ENCODE measurements at regions not wholly inside any gene's neighbourhood (a gene's known extent, or its start where the extent isn't known, plus 50 kb on each side); places are given as distances from the start of the nearest gene placed in this dataset.
"Not testable (repeated sequence)": the region's sequence is repeated elsewhere in the genome, so short reads cannot be mapped to it uniquely, and the experiment has no call there.

GRCh38 chr2:160583813-160584537, 90.4 kb upstream of the RBMS1 start:
- no peak for FAIRE-seq
- TF ChIP-seq, protein P1, sequence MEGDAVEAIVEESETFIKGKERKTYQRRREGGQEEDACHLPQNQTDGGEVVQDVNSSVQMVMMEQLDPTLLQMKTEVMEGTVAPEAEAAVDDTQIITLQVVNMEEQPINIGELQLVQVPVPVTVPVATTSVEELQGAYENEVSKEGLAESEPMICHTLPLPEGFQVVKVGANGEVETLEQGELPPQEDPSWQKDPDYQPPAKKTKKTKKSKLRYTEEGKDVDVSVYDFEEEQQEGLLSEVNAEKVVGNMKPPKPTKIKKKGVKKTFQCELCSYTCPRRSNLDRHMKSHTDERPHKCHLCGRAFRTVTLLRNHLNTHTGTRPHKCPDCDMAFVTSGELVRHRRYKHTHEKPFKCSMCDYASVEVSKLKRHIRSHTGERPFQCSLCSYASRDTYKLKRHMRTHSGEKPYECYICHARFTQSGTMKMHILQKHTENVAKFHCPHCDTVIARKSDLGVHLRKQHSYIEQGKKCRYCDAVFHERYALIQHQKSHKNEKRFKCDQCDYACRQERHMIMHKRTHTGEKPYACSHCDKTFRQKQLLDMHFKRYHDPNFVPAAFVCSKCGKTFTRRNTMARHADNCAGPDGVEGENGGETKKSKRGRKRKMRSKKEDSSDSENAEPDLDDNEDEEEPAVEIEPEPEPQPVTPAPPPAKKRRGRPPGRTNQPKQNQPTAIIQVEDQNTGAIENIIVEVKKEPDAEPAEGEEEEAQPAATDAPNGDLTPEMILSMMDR (IDR thresholded peaks at IDR 0.05; ENCODE audit: insufficient read depth, missing control alignments): no peak
- no peak for DNase-seq (ENCODE audit: insufficient read length, low spot score)

DNA sequence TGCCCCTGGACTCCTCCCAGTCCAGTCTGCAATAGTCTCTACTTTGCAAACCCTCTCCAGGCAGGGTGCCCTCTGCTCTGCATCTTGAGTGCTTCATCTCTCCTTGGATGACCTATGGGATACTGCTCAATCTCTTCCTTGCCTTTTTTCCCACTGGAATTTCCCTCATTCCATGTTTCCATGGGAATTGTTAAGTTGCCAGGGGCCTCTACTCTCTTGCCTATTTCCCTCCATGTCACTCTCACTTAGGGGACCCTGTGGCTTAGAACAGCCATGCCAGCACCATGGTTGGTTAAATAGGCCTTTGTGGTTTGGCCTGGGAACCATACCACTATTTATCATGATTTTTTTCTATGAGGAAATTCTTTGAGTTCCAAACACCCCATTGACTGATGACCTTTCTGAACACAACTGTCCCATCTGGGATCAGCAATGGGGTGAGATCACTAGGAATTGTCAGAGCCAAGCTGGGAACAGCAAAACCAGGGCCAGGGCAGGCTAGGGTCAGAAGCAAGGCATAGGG, 91.4 kb upstream of the RBMS1 start:
- no peak for FAIRE-seq
- no peak for DNase-seq (ENCODE audit: insufficient read length, low spot score)
- TF ChIP-seq, protein P1 (IDR thresholded peaks at IDR 0.05; ENCODE audit: insufficient read depth, missing control alignments): no peak

GRCh38 chr2:160590664-160591063, 97.1 kb upstream of the RBMS1 start:
- FAIRE-seq (no peak), DNase-seq (ENCODE audit: insufficient read length, low spot score) (no peak)
- TF ChIP-seq, protein P1 (IDR thresholded peaks at IDR 0.05; ENCODE audit: insufficient read depth, missing control alignments): no peak

GRCh38 chr2:160592401-160592800, 98.8 kb upstream of the RBMS1 start:
- TF ChIP-seq, protein P1 (IDR thresholded peaks at IDR 0.05; ENCODE audit: insufficient read depth, missing control alignments): no peak
- DNase-seq (ENCODE audit: insufficient read length, low spot score) (no peak), FAIRE-seq (no peak)

GRCh38 chr2:160592993-160593392, 99.4 kb upstream of the RBMS1 start:
- no peak for FAIRE-seq
- DNase-seq (ENCODE audit: insufficient read length, low spot score): no peak
- TF ChIP-seq, protein P1 (IDR thresholded peaks at IDR 0.05; ENCODE audit: insufficient read depth, missing control alignments): no peak

DNA sequence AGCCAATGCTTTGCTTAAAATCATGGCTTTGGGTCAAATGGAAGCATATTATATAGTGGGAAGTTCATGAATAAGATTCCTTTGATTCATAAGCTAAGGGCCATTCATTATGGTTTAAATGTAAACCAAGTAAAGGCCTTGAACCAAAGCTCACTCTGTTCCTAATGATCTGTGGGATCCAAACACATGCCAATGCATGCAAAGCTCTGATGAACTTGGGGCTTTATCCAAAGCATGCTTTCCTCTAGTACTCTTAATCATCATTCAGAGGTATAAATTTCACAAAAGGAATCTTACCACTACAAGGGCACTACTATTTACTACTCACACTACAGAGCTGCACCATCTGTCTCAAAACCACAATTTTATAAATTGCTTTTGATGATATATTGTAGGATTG, 102.8 kb upstream of the RBMS1 start:
- no peak for FAIRE-seq
- DNase-seq (ENCODE audit: insufficient read length, low spot score): no peak
- TF ChIP-seq, protein P1 (IDR thresholded peaks at IDR 0.05; ENCODE audit: insufficient read depth, missing control alignments): no peak

DNA sequence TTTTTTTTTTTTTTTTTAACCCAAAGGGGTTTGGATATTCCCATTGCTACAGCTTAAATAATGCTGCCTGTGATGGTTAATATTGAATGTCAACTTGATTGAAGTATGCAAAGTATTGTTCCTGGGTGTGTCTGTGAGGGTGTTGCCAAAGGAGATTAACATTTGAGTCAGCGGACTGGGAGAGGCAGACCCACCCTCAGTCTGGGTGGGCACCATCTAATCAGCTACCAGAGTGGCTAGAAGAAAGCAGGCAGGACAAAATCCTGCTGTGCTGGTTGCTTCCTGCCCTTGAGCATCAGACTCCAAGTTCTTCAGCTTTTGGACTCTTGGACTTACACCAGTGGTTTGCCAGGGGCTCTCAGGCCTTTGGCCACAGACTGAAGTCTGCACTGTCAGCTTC, 106.8 kb upstream of the RBMS1 start:
- FAIRE-seq; DNase-seq (ENCODE audit: insufficient read length, low spot score): not testable (repeated sequence)

All from D721Med (cell line).